Panc1 (cell line): ENCODE measurements at regions not wholly inside any gene's neighbourhood (a gene's known extent, or its start where the extent isn't known, plus 50 kb on each side); places are given as distances from the start of the nearest gene placed in this dataset.

Experiments used
- ATAC-seq: fragments of 200-7000 bp; cut with Tn5 transposase; 2 replicates; pipeline ENCODE4 v1.9.1; 2020; ENCODE audit warnings: mild to moderate bottlenecking, moderate library complexity
- BruUV-seq: library from RNA; stranded (reverse); fragments of 400-500 nt; replicated peaks from 2 replicates; lab custom pipeline; 2021; lab: Mats Ljungman, UMichigan
- CTCF ChIA-PET: fragments of 300-600 bp; sonication (Branson Sonifier 250); formaldehyde crosslinking; loops from one replicate; lab custom pipeline; 2022; ENCODE audit warnings: antibody characterized with exemption; lab: Charles Lee
- POLR2A ChIA-PET: fragments of 300-600 bp; sonication (Branson Sonifier 250); formaldehyde crosslinking; loops from one replicate; lab custom pipeline; 2022; ENCODE audit warnings: antibody characterized with exemption; lab: Charles Lee
- DNase-seq: peaks from one replicate; pipeline ENCODE4 v3.0.0-alpha.2; 2010; ENCODE audit warnings: low read depth, low spot score
- H3K27ac ChIP-seq: 2 replicates; pipeline ENCODE4 v1.5.1; 2011; ENCODE audit warnings: mild to moderate bottlenecking, low read length, inconsistent platforms
- H3K27me3 ChIP-seq: fragments of 200-500 bp; sonication (Bioruptor generic); 2 replicates; pipeline ENCODE4 v1.6.0; 2014; ENCODE audit warnings: low read length, inconsistent platforms; ENCODE audit not compliant: control insufficient read depth, insufficient read depth
- H3K36me3 ChIP-seq: fragments of 200-500 bp; sonication (Bioruptor generic); 2 replicates; pipeline ENCODE4 v1.5.1; 2014; ENCODE audit warnings: inconsistent platforms, mild to moderate bottlenecking, low read length, moderate library complexity; ENCODE audit not compliant: control insufficient read depth, insufficient read depth
- H3K4me1 ChIP-seq: 2 replicates; pipeline ENCODE4 v1.5.1; 2011; ENCODE audit warnings: inconsistent platforms, mild to moderate bottlenecking, low read length, moderate library complexity; ENCODE audit not compliant: control insufficient read depth, insufficient read depth
- H3K4me3 ChIP-seq, 2 experiments: 2 replicates each; pipeline ENCODE4 v1.5.1; 2011 to 2012; ENCODE audit warnings: low read depth in 2 of 2, low read length in 2 of 2, mild to moderate bottlenecking in 2 of 2, inconsistent platforms in 1 of 2, moderate library complexity in 1 of 2
- H3K9me3 ChIP-seq: fragments of 200-500 bp; sonication (Bioruptor generic); 2 replicates; pipeline ENCODE4 v1.5.1; 2014; ENCODE audit warnings: low read depth, mild to moderate bottlenecking, inconsistent platforms, low read length, moderate library complexity; ENCODE audit not compliant: control insufficient read depth, insufficient read depth
- CTCF ChIP-seq: fragments of 450-650 bp; IDR thresholded peaks from 2 replicates; pipeline ENCODE4 v1.5.1; 2017; ENCODE audit warnings: mild to moderate bottlenecking
- POLR2AphosphoS5 ChIP-seq: IDR thresholded peaks from 2 replicates; pipeline ENCODE4 v1.6.1; 2012; ENCODE audit warnings: mild to moderate bottlenecking, low read depth, low read length, moderate library complexity
- REST ChIP-seq, 2 experiments: IDR thresholded peaks; 2 replicates each; pipeline ENCODE4 v1.6.1; 2011 to 2012; ENCODE audit warnings: low read depth in 2 of 2, control low read depth in 1 of 2, low read length in 1 of 2, mild to moderate bottlenecking in 1 of 2, moderate library complexity in 1 of 2; ENCODE audit not compliant: insufficient read depth in 1 of 2
- SIN3A ChIP-seq: IDR thresholded peaks from 2 replicates; pipeline ENCODE4 v1.6.1; 2012; ENCODE audit warnings: low read depth, mild to moderate bottlenecking, low read length, moderate library complexity, borderline replicate concordance; ENCODE audit not compliant: insufficient read depth
- TCF7L2 ChIP-seq: IDR thresholded peaks from 2 replicates; pipeline ENCODE4 v1.6.1; 2011; ENCODE audit warnings: mild to moderate bottlenecking, low read depth, low read length, inconsistent platforms
- in situ Hi-C: cut with HindIII; loops from 2 replicates; pipeline ENCODE4 v1.10.0; 2016; ENCODE audit warnings: low sequenced_read_pairs, low pct_unique_long_range_greater_than_20kb
- intact Hi-C: fragments of 100-400 bp; cut with micrococcal nuclease; formaldehyde crosslinking; loops from one replicate; pipeline ENCODE4 v1.10.0; 2022; ENCODE audit not compliant: unreplicated experiment

GRCh38 chr21:16309250-16309971, 579.6 kb downstream of the USP25 start:
- Histone ChIP-seq H3K27ac (no peak overlapping the region), H3K4me3 (no peak overlapping the region), H3K4me1 (no peaks in the 10 kb centered on the region), H3K27me3 (no peaks in the 10 kb centered on the region), H3K36me3 (no peaks in the 10 kb centered on the region; the same call in 1 of the 2 replicates), H3K9me3 (no peaks in the 10 kb centered on the region)
- in situ Hi-C loops (no loop called here), intact Hi-C loops (no loop called here)
- BruUV-seq, result no TSS peak
- TF ChIP-seq REST (IDR thresholded peaks at IDR 0.05; ENCODE audit: insufficient read depth in 1 of 2, low read depth in 2 of 2, low read length in 1 of 2) (no peak), POLR2AphosphoS5 (no peak), CTCF (no peak), SIN3A (no peak), TCF7L2 (no peak)
- ATAC-seq, result no peak
- DNase-seq, result no peak
- ChIA-PET POLR2A (no interaction called here), CTCF (no interaction called here)

- Histone ChIP-seq H3K4me3 (no peak overlapping the region), H3K4me1 (no peaks in the 10 kb centered on the region), H3K9me3 (no peaks in the 10 kb centered on the region), H3K36me3 (no peaks in the 10 kb centered on the region; the same call in 1 of the 2 replicates), H3K27ac (no peak overlapping the region), H3K27me3 (no peaks in the 10 kb centered on the region)
- CTCF ChIA-PET, result no interaction called here
- POLR2A ChIA-PET, result no interaction called here
- no peak for DNase-seq
- in situ Hi-C loops (no loop called here), intact Hi-C loops (no loop called here)
- no TSS peak for BruUV-seq
- no peak for ATAC-seq
- TF ChIP-seq SIN3A, result no peak
- TF ChIP-seq REST (IDR thresholded peaks at IDR 0.05; ENCODE audit: insufficient read depth in 1 of 2, low read depth in 2 of 2, low read length in 1 of 2), result no peak
- no peak for TF ChIP-seq POLR2AphosphoS5
- no peak for TF ChIP-seq TCF7L2
These were observed 580.4 kb downstream of the USP25 start for GRCh38 chr21:16310176-16310575.
